Lung (tissue), 11 donors: ENCODE measurements at regions not wholly inside any gene's neighbourhood (a gene's known extent, or its start where the extent isn't known, plus 50 kb on each side); places are given as distances from the start of the nearest gene placed in this dataset.

Source experiments
- ATAC-seq: fragments of 200-7000 bp; cut with Tn5 transposase; one replicate; pipeline ENCODE4 v1.9.1; 2020; ENCODE audit warnings: moderate number of reproducible peaks; ENCODE audit not compliant: insufficient read depth, low FRiP score
- DNase-seq, 3 donors: peaks; one replicate each; pipeline ENCODE4 v3.0.0-alpha.2; 2013 to 2017
- H3K27ac ChIP-seq, 2 donors: one replicate each; pipeline ENCODE4 v1.5.1; 2013; ENCODE audit warnings: mild to moderate bottlenecking in 2 of 2, moderate library complexity in 2 of 2, control low read depth in 1 of 2, inconsistent platforms in 1 of 2, low read depth in 1 of 2, low read length in 1 of 2
- H3K27me3 ChIP-seq, 3 donors: one replicate each; pipeline ENCODE4 v1.5.1; 2013; ENCODE audit warnings: low read length in 2 of 3; ENCODE audit not compliant: control insufficient read depth in 3 of 3, insufficient read depth in 3 of 3
- H3K36me3 ChIP-seq, 4 donors: one replicate each; pipeline ENCODE4 v1.5.1; 2013; ENCODE audit warnings: low read length in 4 of 4, mild to moderate bottlenecking in 1 of 4, moderate library complexity in 1 of 4; ENCODE audit not compliant: control insufficient read depth in 4 of 4, insufficient read depth in 4 of 4
- H3K4me1 ChIP-seq, 5 donors: one replicate each; pipeline ENCODE4 v1.5.1; 2013; ENCODE audit warnings: low read length in 5 of 5, mild to moderate bottlenecking in 2 of 5, moderate library complexity in 1 of 5; ENCODE audit not compliant: control insufficient read depth in 5 of 5, insufficient read depth in 5 of 5
- H3K4me3 ChIP-seq: one replicate; pipeline ENCODE4 v1.5.1; 2013; ENCODE audit warnings: mild to moderate bottlenecking, control low read depth, moderate library complexity
- H3K9ac ChIP-seq, 2 donors: one replicate each; pipeline ENCODE4 v1.5.1; 2013; ENCODE audit warnings: low read length in 2 of 2, control low read depth in 1 of 2; ENCODE audit not compliant: insufficient read depth in 1 of 2
- H3K9me3 ChIP-seq, 4 donors: one replicate each; pipeline ENCODE4 v1.5.1; 2013; ENCODE audit warnings: low read length in 3 of 4, mild to moderate bottlenecking in 1 of 4, moderate library complexity in 1 of 4; ENCODE audit not compliant: control insufficient read depth in 4 of 4, insufficient read depth in 3 of 4
- CTCF ChIP-seq: IDR thresholded peaks from 2 replicates; pipeline ENCODE4 v1.5.1; 2012; ENCODE audit warnings: mild to moderate bottlenecking; ENCODE audit errors: control extremely low read depth, extremely low read depth
- WGBS, 2 donors: extraction: QIAGEN DNeasy Blood & Tissue Kit; methylation state at CpG; one replicate each; pipeline ENCODE4 v1.1.7; 2013; 5-methylcytosine and 5-hydroxymethylcytosine counted together
- donor health status: control.
- donor health status: control.
- donor health status: Bipolar disorder and iron deficiency.
- donor health status: healthy.
- donor health status: DM: yes; HTN: yes; CAD: no.

- no peak for TF ChIP-seq CTCF
Observed at GRCh38 chr3:82022836-82023235, 261.4 kb upstream of the GBE1 start.

DNA sequence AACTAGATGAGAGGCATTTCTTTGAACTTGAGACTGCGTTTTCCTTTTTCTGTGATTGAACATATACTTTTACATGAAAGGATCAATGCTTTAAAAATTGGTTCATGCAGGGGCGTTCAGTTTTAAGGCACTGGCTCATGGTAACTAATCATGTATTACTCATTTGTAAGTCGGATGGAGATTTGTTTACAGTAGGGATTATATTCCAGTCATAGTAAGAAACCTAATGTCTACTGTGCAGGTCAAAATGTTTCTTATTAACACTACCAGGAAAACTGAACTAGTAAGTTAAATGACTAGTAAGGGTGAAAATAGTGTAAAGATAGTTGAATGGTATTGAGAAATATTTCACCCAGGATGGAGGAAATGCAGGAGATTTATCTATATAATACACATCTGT, 258.8 kb upstream of the GBE1 start:
- no peaks in the 10 kb centered on the region for H3K9me3 ChIP-seq
- no peaks in the 10 kb centered on the region for H3K27me3 ChIP-seq
- no peaks in the 10 kb centered on the region for H3K36me3 ChIP-seq
- H3K4me1 ChIP-seq: no peaks in the 10 kb centered on the region
- no peak for TF ChIP-seq CTCF
- no peak overlapping the region for H3K27ac ChIP-seq
- H3K4me3 ChIP-seq: no peak overlapping the region
- WGBS, 2 donors: 85 to 89% methylated on average over 3 of the region's 3 CpGs
- H3K9ac ChIP-seq: no peak overlapping the region
- ATAC-seq: no peak
- no peak for DNase-seq

More at GRCh38 chr3:82022836-82023235, 261.4 kb upstream of the GBE1 start:
- 82 to 88% methylated on average over 3 of the region's 3 CpGs for WGBS, 2 donors
- Histone ChIP-seq H3K9me3 (no peaks in the 10 kb centered on the region), H3K9ac (no peak overlapping the region), H3K27me3 (no peaks in the 10 kb centered on the region), H3K4me1 (no peaks in the 10 kb centered on the region), H3K4me3 (no peak overlapping the region), H3K36me3 (no peaks in the 10 kb centered on the region), H3K27ac (no peak overlapping the region)
- ATAC-seq: no peak
- no peak for DNase-seq

GRCh38 chr3:82015241-82015640, 253.8 kb upstream of the GBE1 start:
- no peak for TF ChIP-seq CTCF
- no peak overlapping the region for H3K27ac ChIP-seq
- peaks cover 0 to 2% (median 0%) of the 10 kb centered on the region in 4 donors for H3K9me3 ChIP-seq
- 96 to 100% methylated on average over 1 of the region's 1 CpG for WGBS, 2 donors
- no peak for ATAC-seq
- H3K4me1 ChIP-seq: no peaks in the 10 kb centered on the region
- no peak overlapping the region for H3K4me3 ChIP-seq
- no peak overlapping the region for H3K9ac ChIP-seq
- no peaks in the 10 kb centered on the region for H3K27me3 ChIP-seq
- no peaks in the 10 kb centered on the region for H3K36me3 ChIP-seq
- no peak for DNase-seq

DNA sequence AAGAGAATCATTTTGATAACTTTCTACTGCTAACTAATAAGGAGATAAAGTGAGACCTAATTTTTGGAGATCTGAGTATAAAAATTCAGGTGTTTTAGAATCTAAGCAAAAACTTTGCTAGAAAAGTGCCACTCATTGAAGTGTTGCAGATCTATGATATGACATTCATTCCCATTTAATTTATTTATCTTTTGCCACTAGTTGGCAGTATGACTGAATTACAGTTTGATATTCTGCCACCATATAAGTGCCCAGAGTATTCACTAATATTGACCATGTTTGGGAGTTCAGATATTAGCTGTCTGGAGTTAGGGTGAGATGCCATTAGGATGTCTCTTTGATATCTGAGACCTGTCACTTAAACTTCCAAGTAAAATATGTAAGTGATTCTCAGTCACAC, 251.3 kb upstream of the GBE1 start:
- no peak overlapping the region for H3K4me3 ChIP-seq
- no peaks in the 10 kb centered on the region for H3K27me3 ChIP-seq
- no peak overlapping the region for H3K9ac ChIP-seq
- ATAC-seq (no peak), DNase-seq (no peak)
- peaks cover 0 to 2% (median 0%) of the 10 kb centered on the region in 4 donors for H3K9me3 ChIP-seq
- no peak overlapping the region for H3K27ac ChIP-seq
- H3K4me1 ChIP-seq: no peaks in the 10 kb centered on the region
- H3K36me3 ChIP-seq: no peaks in the 10 kb centered on the region
- TF ChIP-seq CTCF: no peak
